Progenitor cell of endocrine pancreas (in vitro differentiated cells): ENCODE measurements at regions not wholly inside any gene's neighbourhood (a gene's known extent, or its start where the extent isn't known, plus 50 kb on each side); places are given as distances from the start of the nearest gene placed in this dataset.
A peak's percentile ranks its signal among the peaks of the same experiment; 100 is the strongest.
"Not testable (repeated sequence)": the region's sequence is repeated elsewhere in the genome, so short reads cannot be mapped to it uniquely, and the experiment has no call there.

Source experiments
- DNase-seq: peaks from one replicate; pipeline ENCODE4 v3.0.0; 2021; ENCODE audit warnings: low spot score; ENCODE audit not compliant: unreplicated experiment
- H3K27ac Mint-ChIP-seq: 2 replicates; pipeline ENCODE4 v1.8.0; 2021; ENCODE audit warnings: mild to moderate bottlenecking, moderate library complexity, mixed read lengths
- H3K27me3 Mint-ChIP-seq: 2 replicates; pipeline ENCODE4 v1.8.0; 2021; ENCODE audit warnings: mixed read lengths
- H3K36me3 Mint-ChIP-seq: 2 replicates; pipeline ENCODE4 v1.8.0; 2022; ENCODE audit warnings: mixed read lengths; ENCODE audit not compliant: insufficient read depth
- H3K4me1 Mint-ChIP-seq: 2 replicates; pipeline ENCODE4 v1.8.0; 2021; ENCODE audit warnings: low read depth, mixed read lengths
- H3K4me3 Mint-ChIP-seq: 2 replicates; pipeline ENCODE4 v1.8.0; 2021; ENCODE audit warnings: low read depth, mild to moderate bottlenecking, moderate library complexity, mixed read lengths
- H3K9me3 Mint-ChIP-seq: 2 replicates; pipeline ENCODE4 v1.8.0; 2021; ENCODE audit warnings: low read depth, mixed read lengths
- CTCF ChIP-seq: fragments of 200-600 bp; sonication (generic); IDR thresholded peaks from one replicate; pipeline ENCODE4 v1.5.0; 2021; ENCODE audit warnings: antibody characterized with exemption, mild to moderate bottlenecking; ENCODE audit not compliant: unreplicated experiment

- H3K4me1 Mint-ChIP-seq, result no peaks in the 10 kb centered on the region
- H3K27ac Mint-ChIP-seq, result peak overlapping the region; percentile 67
- peaks cover 58% of the 10 kb centered on the region for H3K9me3 Mint-ChIP-seq
- no peak overlapping the region for H3K4me3 Mint-ChIP-seq
- peaks cover 82% of the 10 kb centered on the region for H3K36me3 Mint-ChIP-seq
- no peaks in the 10 kb centered on the region for H3K27me3 Mint-ChIP-seq
- DNase-seq, result no peak
- no peak for TF ChIP-seq CTCF
Observed at GRCh38 chr7:149580328-149580727, 82.7 kb upstream of the ZNF746 start.

- H3K27me3 Mint-ChIP-seq, H3K4me3 Mint-ChIP-seq, H3K4me1 Mint-ChIP-seq, H3K27ac Mint-ChIP-seq, DNase-seq: not testable (repeated sequence)
- peaks cover 77% of the 10 kb centered on the region for H3K36me3 Mint-ChIP-seq
- peaks cover 59% of the 10 kb centered on the region for H3K9me3 Mint-ChIP-seq
Observed at GRCh38 chr7:149579365-149579764, 81.8 kb upstream of the ZNF746 start.

- H3K27me3 Mint-ChIP-seq, result not testable (repeated sequence)
Observed at GRCh38 chr7:149574428-149574827, 76.8 kb upstream of the ZNF746 start.

GRCh38 chr7:149573519-149573918, 75.9 kb upstream of the ZNF746 start:
- H3K4me1 Mint-ChIP-seq, result no peaks in the 10 kb centered on the region
- no peak for DNase-seq
- TF ChIP-seq CTCF, result no peak
- peaks cover 52% of the 10 kb centered on the region for H3K9me3 Mint-ChIP-seq
- H3K27me3 Mint-ChIP-seq, result no peaks in the 10 kb centered on the region
- H3K27ac Mint-ChIP-seq, result no peak overlapping the region
- peaks cover 61% of the 10 kb centered on the region for H3K36me3 Mint-ChIP-seq
- no peak overlapping the region for H3K4me3 Mint-ChIP-seq

More at GRCh38 chr7:149574428-149574827, 76.8 kb upstream of the ZNF746 start:
- not testable (repeated sequence) for H3K27ac Mint-ChIP-seq, H3K4me1 Mint-ChIP-seq, DNase-seq, H3K4me3 Mint-ChIP-seq
- Mint-ChIP-seq H3K36me3 (peaks cover 66% of the 10 kb centered on the region), H3K9me3 (peaks cover 52% of the 10 kb centered on the region)

GRCh38 chr7:149572920-149573319, 75.3 kb upstream of the ZNF746 start:
- H3K4me1 Mint-ChIP-seq, H3K27ac Mint-ChIP-seq, DNase-seq, H3K27me3 Mint-ChIP-seq, H3K4me3 Mint-ChIP-seq: not testable (repeated sequence)
- Mint-ChIP-seq H3K36me3 (peaks cover 56% of the 10 kb centered on the region), H3K9me3 (peaks cover 46% of the 10 kb centered on the region)

- TF ChIP-seq CTCF, result no peak
- no peaks in the 10 kb centered on the region for H3K4me1 Mint-ChIP-seq
- H3K27me3 Mint-ChIP-seq, result no peaks in the 10 kb centered on the region
- DNase-seq, result no peak
- H3K9me3 Mint-ChIP-seq, result peaks cover 32% of the 10 kb centered on the region
- no peak overlapping the region for H3K27ac Mint-ChIP-seq
- H3K4me3 Mint-ChIP-seq, result no peak overlapping the region
- peaks cover 49% of the 10 kb centered on the region for H3K36me3 Mint-ChIP-seq
Observed at GRCh38 chr7:149570784-149571183, 73.2 kb upstream of the ZNF746 start.

GRCh38 chr7:149569726-149570422, 72.3 kb upstream of the ZNF746 start:
- DNase-seq, result no peak
- Mint-ChIP-seq H3K4me3 (no peak overlapping the region), H3K27ac (no peak overlapping the region), H3K9me3 (peaks cover 29% of the 10 kb centered on the region), H3K4me1 (no peaks in the 10 kb centered on the region), H3K27me3 (no peaks in the 10 kb centered on the region), H3K36me3 (peaks cover 51% of the 10 kb centered on the region)
- no peak for TF ChIP-seq CTCF
